NCI-H2227 (cell line): ENCODE measurements at regions not wholly inside any gene's neighbourhood (a gene's known extent, or its start where the extent isn't known, plus 50 kb on each side); places are given as distances from the start of the nearest gene placed in this dataset.
"Not testable (repeated sequence)": the region's sequence is repeated elsewhere in the genome, so short reads cannot be mapped to it uniquely, and the experiment has no call there.

Experiments
- DNase-seq: peaks from one replicate; lab custom pipeline; 2025; ENCODE audit not compliant: unreplicated experiment; lab: John Stamatoyannopoulos, UW

- no peak for DNase-seq
Observed at GRCh38 chr6:103114582-103114981, 1721.1 kb downstream of the GRIK2 start.

- no peak for DNase-seq
Observed at GRCh38 chr6:103113416-103113815, 1719.9 kb downstream of the GRIK2 start.

- DNase-seq, result no peak
Observed at GRCh38 chr6:103107985-103108384, 1714.5 kb downstream of the GRIK2 start.

GRCh38 chr6:103105686-103106085, 1712.2 kb downstream of the GRIK2 start:
- DNase-seq, result no peak

- DNase-seq, result no peak
Observed at GRCh38 chr6:103101267-103101666, 1707.8 kb downstream of the GRIK2 start.

GRCh38 chr6:103092414-103092813, 1698.9 kb downstream of the GRIK2 start:
- DNase-seq, result not testable (repeated sequence)

GRCh38 chr6:103085801-103086200, 1692.3 kb downstream of the GRIK2 start:
- DNase-seq, result no peak

GRCh38 chr6:103081876-103082630, 1688.5 kb downstream of the GRIK2 start:
- no peak for DNase-seq

- no peak for DNase-seq
Observed at GRCh38 chr6:103081126-103081525, 1687.6 kb downstream of the GRIK2 start.

- no peak for DNase-seq
Observed at GRCh38 chr6:103080497-103080896, 1687.0 kb downstream of the GRIK2 start.

- no peak for DNase-seq
Observed at GRCh38 chr6:103079867-103080266, 1686.4 kb downstream of the GRIK2 start.

GRCh38 chr6:103062136-103062535, 1668.6 kb downstream of the GRIK2 start:
- no peak for DNase-seq

GRCh38 chr6:103047567-103047966, 1654.1 kb downstream of the GRIK2 start:
- DNase-seq, result no peak

- DNase-seq, result no peak
Observed at GRCh38 chr6:103042336-103042735, 1648.8 kb downstream of the GRIK2 start.

GRCh38 chr6:103036846-103037245, 1643.3 kb downstream of the GRIK2 start:
- DNase-seq, result no peak

- no peak for DNase-seq
Observed at GRCh38 chr6:103027271-103027931, 1633.9 kb downstream of the GRIK2 start.

- no peak for DNase-seq
Observed at GRCh38 chr6:103018426-103018825, 1624.9 kb downstream of the GRIK2 start.

GRCh38 chr6:103017878-103018277, 1624.4 kb downstream of the GRIK2 start:
- DNase-seq, result no peak

- no peak for DNase-seq
Observed at GRCh38 chr6:103011605-103012004, 1618.1 kb downstream of the GRIK2 start.

- no peak for DNase-seq
Observed at GRCh38 chr6:103002282-103002681, 1608.8 kb downstream of the GRIK2 start.

GRCh38 chr6:103001724-103002123, 1608.2 kb downstream of the GRIK2 start:
- DNase-seq, result no peak

- DNase-seq, result no peak
Observed at GRCh38 chr6:103000688-103001087, 1607.2 kb downstream of the GRIK2 start.

- no peak for DNase-seq
Observed at GRCh38 chr6:102995491-102995890, 1602.0 kb downstream of the GRIK2 start.
